ENCODE measurements at regions not wholly inside any gene's neighbourhood (a gene's known extent, or its start where the extent isn't known, plus 50 kb on each side); places are given as distances from the start of the nearest gene placed in this dataset.

GRCh38 chr6:79833264-79833963 lies 113.9 kb downstream of the ELOVL4 start:
- no peaks in the 10 kb centered on the region for H3K9me3 ChIP-seq (ENCODE audit: control insufficient read depth, low read depth, low read length)
- H3K27me3 ChIP-seq (ENCODE audit: control insufficient read depth, insufficient read depth, low read length): no peaks in the 10 kb centered on the region
- H3K27ac ChIP-seq (ENCODE audit: low read length): no peak overlapping the region
- no peak overlapping the region for H3K4me3 ChIP-seq (ENCODE audit: low read length)
- no peak overlapping the region for H3K9ac ChIP-seq (ENCODE audit: low read length)
- no peaks in the 10 kb centered on the region for H3K36me3 ChIP-seq (ENCODE audit: control insufficient read depth, low read depth, low read length)
- no peaks in the 10 kb centered on the region for H3K4me1 ChIP-seq (ENCODE audit: control insufficient read depth, low read depth, low read length)

GRCh38 chr6:79832723-79833122 lies 114.6 kb downstream of the ELOVL4 start:
- no peak overlapping the region for H3K4me3 ChIP-seq (ENCODE audit: low read length)
- no peaks in the 10 kb centered on the region for H3K27me3 ChIP-seq (ENCODE audit: control insufficient read depth, insufficient read depth, low read length)
- H3K36me3 ChIP-seq (ENCODE audit: control insufficient read depth, low read depth, low read length): no peaks in the 10 kb centered on the region
- H3K9ac ChIP-seq (ENCODE audit: low read length): no peak overlapping the region
- H3K9me3 ChIP-seq (ENCODE audit: control insufficient read depth, low read depth, low read length): no peaks in the 10 kb centered on the region
- H3K4me1 ChIP-seq (ENCODE audit: control insufficient read depth, low read depth, low read length): no peaks in the 10 kb centered on the region
- no peak overlapping the region for H3K27ac ChIP-seq (ENCODE audit: low read length)

- Histone ChIP-seq H3K36me3 (ENCODE audit: control insufficient read depth, low read depth, low read length) (no peaks in the 10 kb centered on the region), H3K27ac (ENCODE audit: low read length) (no peak overlapping the region), H3K27me3 (ENCODE audit: control insufficient read depth, insufficient read depth, low read length) (no peaks in the 10 kb centered on the region), H3K9me3 (ENCODE audit: control insufficient read depth, low read depth, low read length) (no peaks in the 10 kb centered on the region), H3K9ac (ENCODE audit: low read length) (no peak overlapping the region), H3K4me3 (ENCODE audit: low read length) (no peak overlapping the region), H3K4me1 (ENCODE audit: control insufficient read depth, low read depth, low read length) (no peaks in the 10 kb centered on the region)
Observed at GRCh38 chr6:79824202-79824601, 123.2 kb downstream of the ELOVL4 start.

GRCh38 chr6:79821859-79822258 lies 125.5 kb downstream of the ELOVL4 start:
- H3K4me1 ChIP-seq (ENCODE audit: control insufficient read depth, low read depth, low read length): no peaks in the 10 kb centered on the region
- H3K9me3 ChIP-seq (ENCODE audit: control insufficient read depth, low read depth, low read length): no peaks in the 10 kb centered on the region
- no peaks in the 10 kb centered on the region for H3K27me3 ChIP-seq (ENCODE audit: control insufficient read depth, insufficient read depth, low read length)
- no peak overlapping the region for H3K27ac ChIP-seq (ENCODE audit: low read length)
- no peak overlapping the region for H3K4me3 ChIP-seq (ENCODE audit: low read length)
- no peak overlapping the region for H3K9ac ChIP-seq (ENCODE audit: low read length)
- no peaks in the 10 kb centered on the region for H3K36me3 ChIP-seq (ENCODE audit: control insufficient read depth, low read depth, low read length)

- no peak overlapping the region for H3K4me3 ChIP-seq (ENCODE audit: low read length)
- no peaks in the 10 kb centered on the region for H3K36me3 ChIP-seq (ENCODE audit: control insufficient read depth, low read depth, low read length)
- no peak overlapping the region for H3K9ac ChIP-seq (ENCODE audit: low read length)
- no peaks in the 10 kb centered on the region for H3K9me3 ChIP-seq (ENCODE audit: control insufficient read depth, low read depth, low read length)
- H3K27me3 ChIP-seq (ENCODE audit: control insufficient read depth, insufficient read depth, low read length): no peaks in the 10 kb centered on the region
- no peak overlapping the region for H3K27ac ChIP-seq (ENCODE audit: low read length)
- no peaks in the 10 kb centered on the region for H3K4me1 ChIP-seq (ENCODE audit: control insufficient read depth, low read depth, low read length)
Observed at GRCh38 chr6:79818471-79818870, 128.9 kb downstream of the ELOVL4 start.

GRCh38 chr6:79814940-79815339 lies 132.4 kb downstream of the ELOVL4 start:
- Histone ChIP-seq H3K27ac (ENCODE audit: low read length) (no peak overlapping the region), H3K4me3 (ENCODE audit: low read length) (no peak overlapping the region), H3K36me3 (ENCODE audit: control insufficient read depth, low read depth, low read length) (no peaks in the 10 kb centered on the region)

GRCh38 chr6:79813854-79814709 lies 133.3 kb downstream of the ELOVL4 start:
- H3K4me1 ChIP-seq (ENCODE audit: control insufficient read depth, low read depth, low read length): peaks cover 9% of the 10 kb centered on the region
- H3K9me3 ChIP-seq (ENCODE audit: control insufficient read depth, low read depth, low read length): no peaks in the 10 kb centered on the region
- H3K27ac ChIP-seq (ENCODE audit: low read length): no peak overlapping the region
- H3K4me3 ChIP-seq (ENCODE audit: low read length): no peak overlapping the region
- no peaks in the 10 kb centered on the region for H3K27me3 ChIP-seq (ENCODE audit: control insufficient read depth, insufficient read depth, low read length)
- no peak overlapping the region for H3K9ac ChIP-seq (ENCODE audit: low read length)
- H3K36me3 ChIP-seq (ENCODE audit: control insufficient read depth, low read depth, low read length): no peaks in the 10 kb centered on the region

More at GRCh38 chr6:79814940-79815339, 132.4 kb downstream of the ELOVL4 start:
- H3K27me3 ChIP-seq (ENCODE audit: control insufficient read depth, insufficient read depth, low read length): no peaks in the 10 kb centered on the region
- peaks cover 6% of the 10 kb centered on the region for H3K4me1 ChIP-seq (ENCODE audit: control insufficient read depth, low read depth, low read length)
- no peaks in the 10 kb centered on the region for H3K9me3 ChIP-seq (ENCODE audit: control insufficient read depth, low read depth, low read length)
- H3K9ac ChIP-seq (ENCODE audit: low read length): no peak overlapping the region

- Histone ChIP-seq H3K4me3 (ENCODE audit: low read length) (no peak overlapping the region), H3K36me3 (ENCODE audit: control insufficient read depth, low read depth, low read length) (no peaks in the 10 kb centered on the region), H3K9me3 (ENCODE audit: control insufficient read depth, low read depth, low read length) (no peaks in the 10 kb centered on the region), H3K27me3 (ENCODE audit: control insufficient read depth, insufficient read depth, low read length) (no peaks in the 10 kb centered on the region), H3K9ac (ENCODE audit: low read length) (no peak overlapping the region), H3K4me1 (ENCODE audit: control insufficient read depth, low read depth, low read length) (peaks cover 9% of the 10 kb centered on the region), H3K27ac (ENCODE audit: low read length) (no peak overlapping the region)
Observed at GRCh38 chr6:79813143-79813850, 134.1 kb downstream of the ELOVL4 start.

- Histone ChIP-seq H3K9ac (ENCODE audit: low read length) (no peak overlapping the region), H3K27me3 (ENCODE audit: control insufficient read depth, insufficient read depth, low read length) (no peaks in the 10 kb centered on the region), H3K4me1 (ENCODE audit: control insufficient read depth, low read depth, low read length) (peaks cover 9% of the 10 kb centered on the region), H3K27ac (ENCODE audit: low read length) (no peak overlapping the region), H3K4me3 (ENCODE audit: low read length) (no peak overlapping the region), H3K36me3 (ENCODE audit: control insufficient read depth, low read depth, low read length) (no peaks in the 10 kb centered on the region), H3K9me3 (ENCODE audit: control insufficient read depth, low read depth, low read length) (no peaks in the 10 kb centered on the region)
Observed at GRCh38 chr6:79812195-79812594, 135.2 kb downstream of the ELOVL4 start.

- Histone ChIP-seq H3K27ac (ENCODE audit: low read length) (no peak overlapping the region), H3K4me1 (ENCODE audit: control insufficient read depth, low read depth, low read length) (peaks cover 9% of the 10 kb centered on the region), H3K9me3 (ENCODE audit: control insufficient read depth, low read depth, low read length) (no peaks in the 10 kb centered on the region), H3K36me3 (ENCODE audit: control insufficient read depth, low read depth, low read length) (no peaks in the 10 kb centered on the region), H3K4me3 (ENCODE audit: low read length) (no peak overlapping the region), H3K9ac (ENCODE audit: low read length) (no peak overlapping the region), H3K27me3 (ENCODE audit: control insufficient read depth, insufficient read depth, low read length) (no peaks in the 10 kb centered on the region)
Observed at GRCh38 chr6:79810871-79811270, 136.5 kb downstream of the ELOVL4 start.

GRCh38 chr6:79810185-79810705 lies 137.1 kb downstream of the ELOVL4 start:
- Histone ChIP-seq H3K36me3 (ENCODE audit: control insufficient read depth, low read depth, low read length) (no peaks in the 10 kb centered on the region), H3K27ac (ENCODE audit: low read length) (no peak overlapping the region), H3K9me3 (ENCODE audit: control insufficient read depth, low read depth, low read length) (no peaks in the 10 kb centered on the region), H3K9ac (ENCODE audit: low read length) (no peak overlapping the region), H3K4me1 (ENCODE audit: control insufficient read depth, low read depth, low read length) (peaks cover 9% of the 10 kb centered on the region), H3K27me3 (ENCODE audit: control insufficient read depth, insufficient read depth, low read length) (no peaks in the 10 kb centered on the region), H3K4me3 (ENCODE audit: low read length) (no peak overlapping the region)
